ENCODE measurements at regions not wholly inside any gene's neighbourhood (a gene's known extent, or its start where the extent isn't known, plus 50 kb on each side); places are given as distances from the start of the nearest gene placed in this dataset.

DNA sequence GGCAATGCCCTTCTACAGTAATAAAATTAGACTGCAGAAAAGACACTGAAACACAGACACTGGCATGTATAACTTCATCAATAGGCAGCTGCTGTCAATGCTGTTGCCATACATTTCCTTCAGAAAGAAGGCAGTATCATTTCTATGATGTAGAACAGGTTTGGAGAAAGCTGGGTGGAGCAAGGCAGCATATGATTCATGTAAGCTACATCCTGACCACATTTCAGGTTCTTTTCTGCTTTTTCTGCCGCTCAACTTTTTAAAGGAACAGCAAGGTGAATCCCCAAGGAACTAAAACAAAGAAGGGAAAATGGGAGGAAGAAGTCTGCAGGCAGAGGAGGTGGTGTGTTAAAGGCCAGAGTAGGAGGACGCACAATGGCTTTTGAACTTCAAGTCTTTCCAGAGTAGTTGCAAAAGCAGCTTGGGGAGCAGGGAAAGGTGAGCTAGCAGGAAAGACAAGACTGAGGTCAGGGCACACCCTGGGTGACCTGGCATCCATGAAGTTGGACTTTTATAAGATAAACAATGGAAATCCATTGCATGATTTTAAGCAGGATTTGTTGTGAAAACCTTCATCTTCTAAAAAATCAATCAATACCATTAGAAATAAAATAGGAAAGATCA, 142.1 kb downstream of the MED10 start:
- no peak for DNase-seq (ENCODE audit: low spot score)

DNA sequence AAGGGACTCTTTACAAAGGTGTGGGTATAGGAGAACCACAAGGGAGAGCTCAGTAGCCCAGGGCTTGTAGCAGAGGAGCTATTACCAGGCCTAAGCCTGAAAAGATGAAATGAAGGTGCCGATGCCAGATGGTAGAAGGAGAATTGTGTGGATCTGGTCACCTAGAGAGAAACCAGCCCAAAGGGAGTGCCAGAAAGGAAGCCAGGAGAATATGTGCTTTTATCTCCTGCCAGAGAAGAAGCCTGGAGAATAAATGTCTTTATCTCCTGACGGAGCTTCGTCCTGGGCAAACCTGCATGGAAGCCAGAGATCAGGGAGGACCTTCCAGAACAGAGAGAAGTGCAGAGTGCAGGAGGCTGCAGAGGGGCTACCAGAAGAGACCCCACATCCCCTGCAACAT, 142.6 kb downstream of the MED10 start:
- DNase-seq (ENCODE audit: low spot score), result no peak

DNA sequence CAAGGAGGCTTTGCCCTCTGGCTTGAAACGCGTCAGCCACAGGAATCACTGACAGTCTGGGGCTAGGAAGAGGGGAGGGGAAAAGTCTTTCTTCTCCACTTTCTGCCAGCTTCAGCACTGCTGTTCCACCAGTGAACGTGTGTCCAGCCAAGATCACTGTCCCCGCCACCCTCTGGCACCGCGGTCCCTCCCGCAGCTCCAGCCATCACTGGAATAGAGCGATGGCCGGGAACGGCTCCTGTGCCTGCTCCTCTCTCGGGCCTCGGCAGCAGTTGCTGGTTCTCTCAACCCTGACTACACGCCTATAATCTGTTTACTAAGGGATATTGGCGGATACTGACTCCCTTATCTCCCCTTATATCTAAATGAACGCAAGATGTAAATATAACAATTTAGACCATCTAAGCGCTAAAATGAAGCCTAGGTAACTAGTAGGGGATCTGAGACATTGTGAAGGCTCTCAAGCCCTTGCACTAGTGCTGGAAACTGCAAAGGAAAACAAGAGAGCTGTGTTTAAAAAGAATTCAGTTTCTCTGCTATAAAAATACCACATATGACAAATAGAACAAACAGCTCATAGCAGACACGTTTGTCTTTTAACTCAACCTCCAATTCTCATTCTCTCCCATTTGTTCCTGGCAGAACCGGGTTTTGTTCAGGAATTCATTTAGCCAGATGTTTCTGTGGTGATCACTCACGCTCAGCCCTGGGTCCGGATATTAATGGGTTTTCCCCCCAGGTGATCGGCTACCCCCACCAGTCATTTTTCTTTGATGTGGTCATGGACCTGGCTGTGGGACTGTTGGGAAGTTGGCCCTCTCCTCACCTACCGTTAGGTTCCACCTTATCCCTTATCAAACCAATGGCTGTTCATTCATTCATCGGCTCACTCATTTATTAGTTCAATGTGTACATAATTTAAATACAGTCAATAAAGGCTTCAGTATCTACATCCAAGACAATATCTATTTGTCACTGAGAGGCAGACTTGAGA, 149.8 kb downstream of the MED10 start:
- DNase-seq (ENCODE audit: low spot score), result no peak

DNA sequence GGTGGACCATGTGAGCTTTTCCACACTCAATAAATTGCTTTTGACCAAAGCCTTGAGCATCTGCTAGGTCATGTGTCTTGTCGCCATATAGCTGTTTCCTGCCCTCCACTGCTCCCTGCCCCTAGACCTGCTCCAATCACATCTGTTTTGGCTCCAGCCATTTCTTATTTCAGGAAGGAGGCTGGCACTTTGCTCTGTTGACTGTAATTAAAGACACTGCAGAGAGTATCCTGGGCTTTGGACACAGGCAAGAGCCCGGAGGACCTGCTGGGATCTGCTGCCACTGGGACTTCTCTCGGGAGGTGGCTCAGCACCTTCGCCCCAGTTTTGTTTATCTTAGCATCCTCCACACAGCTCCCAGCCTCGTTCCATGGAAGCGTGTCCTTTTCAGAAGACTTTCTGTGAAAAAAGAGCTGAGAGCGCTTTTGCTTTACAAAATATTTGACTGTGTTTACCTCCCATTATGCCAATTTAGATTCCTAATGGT, 153.2 kb downstream of the MED10 start:
- no peak for DNase-seq (ENCODE audit: low spot score)

DNA sequence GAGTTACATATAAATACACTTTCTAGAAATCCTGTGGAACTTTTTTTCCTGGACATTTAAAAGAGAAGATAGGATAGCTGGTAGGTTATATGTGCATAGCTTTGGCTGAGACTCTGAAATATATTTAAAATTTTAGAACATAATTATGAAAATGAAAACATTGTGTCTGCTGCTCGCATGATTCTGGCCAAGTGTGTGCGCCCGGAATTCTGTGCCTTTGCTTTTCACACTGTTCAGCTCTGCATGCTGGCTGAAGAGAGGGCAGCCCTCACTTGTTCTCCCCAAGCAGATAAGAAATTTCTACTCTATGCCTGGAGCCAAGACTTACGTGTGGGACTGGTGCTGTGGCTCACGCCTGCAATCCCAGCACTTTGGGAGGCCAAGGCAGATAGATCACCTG, 153.9 kb downstream of the MED10 start:
- no peak for DNase-seq (ENCODE audit: low spot score)

DNA sequence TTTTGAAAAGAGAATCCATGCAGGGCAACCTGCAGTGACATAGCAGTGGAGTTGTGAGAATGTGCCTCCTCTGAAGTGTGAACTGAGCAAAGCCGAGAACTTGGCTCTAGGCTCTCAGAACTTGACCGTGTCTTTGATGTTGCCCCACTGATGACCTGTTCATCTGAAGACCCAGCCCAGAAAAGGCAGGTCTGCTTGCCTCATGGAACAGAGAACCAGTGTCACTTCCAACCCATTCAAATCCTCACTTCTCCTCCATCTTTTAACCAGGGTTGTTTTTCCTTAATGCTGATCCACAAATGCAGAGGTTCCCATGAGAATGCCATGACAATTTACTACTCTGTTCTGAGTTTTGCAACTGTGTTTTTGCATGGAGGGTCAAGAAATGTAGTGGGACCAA, 155.4 kb downstream of the MED10 start:
- no peak for DNase-seq (ENCODE audit: low spot score)

DNA sequence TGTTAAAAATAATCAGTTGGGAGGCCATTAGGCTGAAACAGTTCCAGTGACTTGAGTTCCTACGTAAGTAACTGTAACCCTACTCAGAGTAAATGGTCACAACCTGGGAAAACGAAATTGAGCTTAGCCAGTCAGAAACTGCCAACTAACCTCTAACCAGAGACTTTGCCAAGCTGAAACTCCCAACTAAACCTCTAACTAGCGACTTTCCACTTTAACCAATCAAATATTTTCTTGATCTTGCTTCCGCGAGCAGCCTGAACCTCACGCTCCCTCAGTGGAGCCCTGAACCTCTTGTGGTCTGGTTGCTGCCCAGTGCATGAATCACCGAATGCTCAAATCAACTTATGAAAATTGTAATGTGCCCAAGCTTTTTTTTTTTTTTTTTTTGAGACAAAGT, 156.2 kb downstream of the MED10 start:
- DNase-seq (ENCODE audit: low spot score), result no peak

DNA sequence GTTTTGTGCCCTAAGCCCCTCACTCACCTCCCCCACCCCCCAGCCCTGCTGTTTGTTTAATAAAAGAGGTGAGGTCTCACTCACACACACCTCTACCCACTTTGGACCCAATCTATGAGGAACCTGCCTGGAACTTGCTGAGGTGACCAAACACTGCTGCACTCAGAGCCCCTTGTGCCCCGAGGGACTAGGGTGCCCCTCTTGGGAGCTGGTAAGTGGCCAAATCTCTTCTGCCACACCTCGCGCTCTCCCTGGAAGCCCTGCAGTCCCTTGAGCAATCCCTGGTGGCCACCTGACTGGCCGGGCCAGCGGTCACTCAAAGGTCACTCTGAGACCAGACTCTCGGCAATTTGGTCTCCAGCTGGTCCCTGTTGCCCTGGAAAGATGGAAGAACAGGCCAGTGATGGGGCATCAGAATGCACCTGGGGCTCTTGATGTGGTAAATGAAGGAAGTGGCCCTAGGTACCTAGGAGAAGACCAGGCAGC, 157.2 kb downstream of the MED10 start:
- DNase-seq (ENCODE audit: low spot score), result no peak

DNA sequence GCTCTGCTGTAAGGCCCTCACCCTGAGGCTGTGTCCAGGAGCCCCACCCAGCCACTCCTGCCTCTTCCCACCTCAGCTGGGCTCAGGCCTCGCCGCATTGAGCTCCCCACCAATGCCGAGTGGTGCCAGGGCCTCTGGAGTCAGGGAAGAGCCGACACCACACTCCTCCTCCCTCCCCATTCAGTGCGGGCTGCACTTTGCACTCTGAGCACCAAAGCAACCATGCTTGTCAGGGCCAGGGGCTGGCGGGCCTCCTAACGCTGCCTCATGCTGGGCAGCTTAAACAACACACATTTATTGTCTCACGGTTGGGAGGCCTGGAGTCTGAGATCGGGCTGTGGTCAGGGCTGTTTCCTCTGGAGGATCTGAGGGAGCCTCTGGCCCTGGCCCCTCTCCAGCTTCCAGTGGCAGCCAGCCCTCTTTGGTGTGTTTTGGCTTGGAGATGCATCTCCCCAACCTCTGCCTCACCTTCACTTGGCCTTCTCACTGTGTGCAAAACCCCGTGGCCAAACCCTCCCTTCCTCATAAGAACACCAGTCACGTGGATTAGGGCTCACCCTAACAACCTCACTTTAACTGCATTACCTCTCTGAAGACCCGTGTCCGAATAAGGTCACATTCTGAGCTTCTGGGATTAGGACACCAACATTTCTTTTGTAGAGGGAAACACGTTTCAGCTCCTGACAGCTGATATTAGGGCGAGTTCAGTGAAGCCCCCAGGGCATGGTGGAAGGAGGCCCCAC, 157.8 kb downstream of the MED10 start:
- DNase-seq (ENCODE audit: low spot score), result no peak

DNA sequence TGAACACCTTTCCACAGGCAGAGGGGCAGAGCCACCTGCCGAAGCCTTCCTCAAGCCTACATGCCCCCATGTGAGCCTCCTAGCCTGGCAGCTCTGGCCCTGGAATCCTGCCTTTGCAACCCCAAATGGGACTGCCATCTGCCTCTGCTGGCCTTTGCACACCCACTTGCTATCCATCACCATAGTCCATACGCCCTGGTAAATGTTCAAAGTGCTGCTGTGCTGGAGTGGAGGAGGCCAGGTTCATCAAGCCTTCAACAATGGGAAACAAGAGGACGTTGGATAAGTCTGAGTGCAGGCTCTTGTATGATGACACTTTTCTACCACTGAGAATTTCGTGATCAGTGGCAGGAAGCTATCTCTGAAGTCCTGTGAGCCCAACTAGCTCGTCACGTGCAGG, 159.8 kb downstream of the MED10 start:
- no peak for DNase-seq (ENCODE audit: low spot score)

DNA sequence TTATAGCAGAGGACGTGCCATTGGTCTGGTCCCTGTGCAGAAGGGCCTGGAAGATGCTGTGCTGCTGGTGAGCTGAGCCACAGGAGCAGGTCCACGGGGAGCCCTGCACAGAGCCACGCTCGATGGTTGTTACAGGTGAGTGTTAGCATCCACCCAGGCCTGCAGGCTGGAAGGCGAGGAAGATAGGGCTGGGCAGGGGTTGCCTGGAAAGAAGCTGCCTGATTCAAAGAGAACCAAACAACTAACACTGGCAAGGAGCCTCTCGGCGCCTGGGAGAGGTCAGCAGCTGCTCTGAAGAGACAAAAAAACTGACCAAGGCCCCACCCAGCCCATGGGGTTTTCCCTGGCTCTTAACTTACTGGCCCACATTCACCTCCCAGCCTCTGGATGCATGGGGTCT, 160.2 kb downstream of the MED10 start:
- no peak for DNase-seq (ENCODE audit: low spot score)

DNA sequence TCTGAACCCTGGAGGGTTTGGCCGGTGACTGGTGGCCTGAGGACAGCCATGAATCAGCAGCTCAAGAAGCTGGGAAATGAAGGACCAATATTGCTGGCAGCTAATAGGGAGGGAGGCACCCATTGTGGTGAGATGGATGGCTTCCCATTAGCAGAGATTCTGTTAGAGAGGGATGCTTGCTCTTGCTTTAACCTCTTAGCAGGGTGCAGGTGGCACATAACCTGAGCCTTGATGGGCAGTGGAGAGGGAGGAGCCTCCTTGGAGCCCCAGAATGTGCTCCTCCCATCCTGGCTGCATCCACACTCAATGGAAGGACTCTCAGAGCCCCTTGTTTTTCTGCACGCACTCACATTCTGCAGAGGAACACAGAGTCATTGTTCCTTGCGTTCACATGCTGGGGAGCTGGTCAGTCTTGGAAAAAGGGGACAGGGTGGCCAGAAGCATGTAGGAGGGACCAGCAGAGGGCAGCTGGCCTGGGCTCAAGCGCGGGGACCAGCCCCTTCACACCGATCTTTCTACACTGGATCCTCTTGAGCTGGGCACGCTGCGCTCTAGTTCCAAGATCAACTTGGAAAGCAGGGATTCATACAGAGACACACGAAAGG, 161.8 kb downstream of the MED10 start:
- no peak for DNase-seq (ENCODE audit: low spot score)

DNA sequence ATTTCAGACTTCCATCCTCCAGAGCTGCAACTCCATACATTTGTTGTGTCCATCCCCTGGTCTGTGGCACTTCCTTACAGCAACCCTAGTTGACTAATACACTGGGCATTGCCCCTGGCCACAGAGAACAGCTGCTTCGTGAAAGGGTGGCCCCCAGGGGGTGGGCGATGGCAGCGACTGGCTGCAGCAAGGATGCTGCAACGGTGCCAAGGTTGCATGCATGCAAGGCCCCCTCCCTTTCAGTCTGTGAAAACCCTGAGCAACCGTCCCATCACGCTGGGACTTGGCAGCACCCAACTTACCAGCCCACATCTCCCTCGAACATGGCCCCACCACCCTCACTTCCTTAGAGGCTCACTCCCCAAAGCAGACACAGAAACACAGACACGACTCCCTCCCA, 162.5 kb downstream of the MED10 start:
- no peak for DNase-seq (ENCODE audit: low spot score)

DNA sequence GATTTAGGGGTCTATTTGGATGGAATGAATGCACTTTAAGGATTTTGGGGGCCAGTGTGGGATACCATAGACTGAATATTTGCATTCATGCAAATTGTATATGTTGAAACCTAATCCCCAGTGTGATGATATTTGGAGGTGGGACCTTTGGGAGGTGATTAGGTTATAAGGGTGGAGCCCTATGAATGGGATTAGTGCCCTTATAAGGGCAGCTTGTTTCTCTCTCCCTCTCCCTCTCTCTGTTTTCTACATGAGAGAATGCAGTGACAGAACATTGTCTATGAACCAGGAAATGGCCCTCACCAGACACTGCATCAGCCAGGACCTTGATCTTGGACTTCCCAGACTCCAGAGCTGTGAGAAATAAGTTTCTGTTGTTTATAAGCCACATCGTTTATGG, 166.1 kb downstream of the MED10 start:
- no peak for DNase-seq (ENCODE audit: low spot score)

DNA sequence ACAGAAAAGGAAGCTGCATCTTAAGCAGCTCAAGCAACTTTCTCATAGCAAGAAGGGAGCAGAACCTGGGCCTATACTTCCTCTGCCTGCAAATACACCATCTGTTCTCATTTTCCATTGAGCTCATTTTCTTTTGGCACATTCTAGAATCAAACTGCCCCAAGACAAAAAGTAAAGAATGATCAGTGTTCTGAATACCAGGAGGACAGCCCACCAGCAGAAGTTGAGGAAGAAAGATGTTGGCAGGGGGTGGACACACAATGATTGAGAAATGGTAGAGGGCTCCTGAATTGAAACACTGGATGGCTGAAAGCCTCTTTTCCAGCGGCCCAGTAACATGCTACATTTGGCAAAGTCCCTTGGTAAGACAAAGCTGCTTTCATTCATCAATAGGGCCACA, 171.8 kb downstream of the MED10 start:
- no peak for DNase-seq (ENCODE audit: low spot score)

DNA sequence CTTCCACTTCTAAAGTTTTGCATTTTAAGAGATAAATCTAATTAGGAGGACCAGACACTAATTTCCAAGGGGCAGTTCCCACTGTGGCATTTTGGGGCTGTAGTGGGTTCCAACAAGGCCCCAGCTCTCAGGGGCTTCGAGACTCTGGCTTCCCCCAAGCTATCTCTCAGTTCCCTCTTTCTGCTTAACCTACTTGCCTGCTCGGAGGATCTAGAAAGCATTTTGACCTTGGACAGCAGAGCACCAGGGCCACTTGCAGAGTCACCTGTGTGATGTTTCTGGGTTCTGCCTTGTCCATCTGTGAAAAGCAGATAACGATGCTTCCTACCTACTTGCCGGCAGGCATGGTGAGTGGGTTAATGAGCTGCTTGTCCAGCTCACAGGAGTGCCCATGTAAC, 175.4 kb downstream of the MED10 start:
- no peak for DNase-seq (ENCODE audit: low spot score)

DNA sequence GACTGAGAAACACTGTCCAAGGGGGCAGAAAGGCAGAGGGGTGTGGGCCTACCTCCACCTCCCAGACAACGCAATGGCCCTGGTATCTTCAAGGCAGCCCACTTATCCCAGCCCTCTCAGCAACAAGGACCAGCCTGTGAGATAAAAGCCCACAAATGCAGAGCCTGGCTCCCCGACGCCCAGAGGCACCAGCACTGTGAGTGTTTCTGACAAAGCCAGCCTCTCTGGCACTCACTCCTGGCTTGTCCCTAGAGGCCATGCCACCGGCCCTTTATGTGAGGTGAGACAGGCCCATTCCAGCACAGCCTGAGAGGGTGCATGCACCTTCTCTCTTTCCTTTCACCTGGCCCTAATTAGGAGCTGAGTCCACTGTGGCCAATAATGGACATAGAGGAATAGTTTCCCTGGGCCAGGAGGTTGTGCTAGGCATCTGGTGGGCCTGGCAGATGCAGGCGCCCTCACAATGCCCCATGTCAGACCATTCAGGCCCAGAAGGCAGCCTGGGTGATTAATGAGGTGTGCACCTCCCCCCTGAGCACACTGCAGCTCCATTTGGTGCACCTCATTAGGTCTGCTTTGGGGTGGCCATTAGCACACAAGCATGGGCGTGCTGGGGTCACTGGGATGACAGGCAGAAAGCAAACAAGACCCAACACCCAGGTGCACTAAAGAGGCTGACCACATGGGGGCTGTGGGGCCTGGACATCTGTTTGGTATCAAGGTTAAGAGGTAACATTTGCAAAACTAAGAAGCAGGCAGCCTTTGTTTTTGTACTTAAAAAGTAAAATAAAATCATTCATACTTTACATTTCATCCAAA, 176.0 kb downstream of the MED10 start:
- DNase-seq (ENCODE audit: low spot score), result peak; percentile 24

DNA sequence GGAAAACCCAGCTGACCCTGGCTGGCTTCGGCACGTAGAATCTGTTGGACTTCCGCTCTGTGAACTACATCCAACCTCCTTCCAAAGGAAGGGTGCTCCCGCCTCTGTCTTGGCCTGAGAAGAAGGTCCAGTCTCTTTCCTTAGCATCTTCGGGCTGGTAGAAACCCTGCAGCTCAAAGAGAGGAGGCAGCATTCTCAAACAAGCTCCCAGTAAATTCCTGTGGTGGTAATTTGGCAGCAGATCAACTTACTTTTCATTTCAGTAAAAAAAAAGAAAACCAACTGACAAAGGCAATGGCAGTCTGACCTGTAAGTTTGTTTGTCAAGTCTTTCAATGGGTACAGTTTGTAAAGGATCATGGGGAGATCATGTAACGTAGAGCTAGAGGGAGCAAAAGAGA, 176.7 kb downstream of the MED10 start:
- no peak for DNase-seq (ENCODE audit: low spot score)

DNA sequence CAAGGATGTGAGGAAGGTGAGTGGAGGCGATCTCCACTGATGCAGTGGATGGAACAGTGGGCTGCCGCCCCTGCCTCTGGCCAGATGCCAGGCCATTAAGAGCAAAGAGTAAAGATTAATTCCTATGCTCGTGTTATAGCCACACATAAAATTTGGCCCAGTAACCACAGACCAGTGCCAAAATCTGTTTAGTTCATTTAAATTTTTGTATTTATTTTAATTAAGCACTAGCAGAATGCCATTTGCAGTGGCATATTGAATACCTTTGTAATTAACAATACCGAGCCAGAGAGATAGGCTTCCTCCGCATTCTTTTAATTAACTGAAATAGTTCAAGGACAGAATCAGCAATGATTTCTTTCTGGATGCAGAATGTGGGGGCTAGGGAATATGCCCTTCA, 179.8 kb downstream of the MED10 start:
- no peak for DNase-seq (ENCODE audit: low spot score)

DNA sequence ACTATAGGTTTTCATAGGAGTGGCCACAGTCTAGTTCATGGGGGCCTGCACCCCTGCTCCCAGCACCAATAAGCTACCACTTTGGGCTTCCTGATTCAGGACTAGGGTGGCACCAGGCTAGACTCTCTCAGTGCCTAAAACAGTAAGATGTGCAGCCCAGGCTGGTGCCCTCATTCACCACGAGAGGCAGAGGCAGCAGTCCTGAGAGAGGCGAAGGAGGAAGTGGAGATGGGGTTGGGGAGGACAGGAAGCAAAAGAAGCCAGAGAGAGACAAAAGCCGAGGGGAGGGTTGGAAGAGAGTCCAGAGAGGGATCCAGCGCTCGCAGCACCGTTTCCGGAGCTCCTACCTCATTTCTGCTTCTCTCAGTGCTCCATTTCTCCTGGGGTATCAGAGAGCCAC, 180.9 kb downstream of the MED10 start:
- DNase-seq (ENCODE audit: low spot score), result no peak
